NOMO-1 (cell line): ENCODE measurements at regions not wholly inside any gene's neighbourhood (a gene's known extent, or its start where the extent isn't known, plus 50 kb on each side); places are given as distances from the start of the nearest gene placed in this dataset.

ENCODE experiments used
- DNase-seq, 2 experiments: peaks; one replicate each; lab custom pipeline; 2025; ENCODE audit not compliant: unreplicated experiment in 2 of 2; lab: John Stamatoyannopoulos, UW

DNA sequence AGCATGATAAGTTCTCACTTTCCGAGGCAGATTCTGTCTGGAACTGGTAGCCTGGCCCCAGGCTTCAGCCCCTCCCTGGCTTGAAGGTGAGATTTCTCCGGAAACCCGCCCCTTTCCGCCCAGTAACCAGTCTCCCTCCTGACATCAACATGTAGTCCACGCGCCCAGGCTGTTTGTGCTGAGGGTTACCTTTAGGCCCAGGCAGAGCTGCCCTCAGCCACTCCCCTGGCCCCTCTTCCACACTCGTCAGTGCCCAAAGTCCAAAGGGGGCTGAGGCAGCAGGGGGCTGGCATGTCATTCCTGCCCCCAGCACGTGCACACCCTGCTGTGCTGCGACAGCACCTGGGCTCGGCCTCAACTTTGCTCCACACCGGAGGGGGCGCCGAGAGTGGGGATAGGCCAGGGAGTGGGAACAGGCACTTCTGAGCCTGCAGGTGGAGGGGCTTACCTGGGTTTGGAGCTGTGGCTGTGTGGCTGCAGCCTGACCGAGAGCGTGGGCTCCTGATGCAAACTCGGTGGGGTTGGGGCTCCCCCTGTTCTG lies 69.5 kb upstream of the ANK2 start:
- DNase-seq = no peak

- DNase-seq = no peak
These were observed 66.8 kb upstream of the ANK2 start for GRCh38 chr4:112982680-112983079.

GRCh38 chr4:112994732-112995464 lies 54.6 kb upstream of the ANK2 start:
- no peak for DNase-seq
